GM10248 (cell line): ENCODE measurements at regions not wholly inside any gene's neighbourhood (a gene's known extent, or its start where the extent isn't known, plus 50 kb on each side); places are given as distances from the start of the nearest gene placed in this dataset.

Source experiments
- CTCF ChIA-PET: fragments of 300-600 bp; sonication (Branson Sonifier 250); formaldehyde crosslinking; extraction: SDS; loops from one replicate; lab custom pipeline; 2021; ENCODE audit warnings: antibody characterized with exemption; lab: Yijun Ruan, JAX
- POLR2A ChIA-PET: fragments of 350-650 bp; sonication (Branson Sonifier 250); formaldehyde crosslinking; extraction: SDS; loops from one replicate; lab custom pipeline; 2020; ENCODE audit warnings: antibody characterized with exemption; lab: Yijun Ruan, JAX
- DNase-seq: peaks from one replicate; pipeline ENCODE4 v3.0.0; 2012; ENCODE audit errors: extremely low spot score
- CTCF ChIP-seq: IDR thresholded peaks from 2 replicates; pipeline ENCODE4 v1.5.1; 2012; ENCODE audit warnings: mild to moderate bottlenecking, low read depth; ENCODE audit errors: extremely low read depth, missing control alignments, control extremely low read depth

GRCh38 chrY:14246948-14247347 lies 190.9 kb downstream of the VCY1B start:
- ChIA-PET POLR2A (no interaction called here), CTCF (no interaction called here)
- no peak for TF ChIP-seq CTCF
- DNase-seq: no peak

DNA sequence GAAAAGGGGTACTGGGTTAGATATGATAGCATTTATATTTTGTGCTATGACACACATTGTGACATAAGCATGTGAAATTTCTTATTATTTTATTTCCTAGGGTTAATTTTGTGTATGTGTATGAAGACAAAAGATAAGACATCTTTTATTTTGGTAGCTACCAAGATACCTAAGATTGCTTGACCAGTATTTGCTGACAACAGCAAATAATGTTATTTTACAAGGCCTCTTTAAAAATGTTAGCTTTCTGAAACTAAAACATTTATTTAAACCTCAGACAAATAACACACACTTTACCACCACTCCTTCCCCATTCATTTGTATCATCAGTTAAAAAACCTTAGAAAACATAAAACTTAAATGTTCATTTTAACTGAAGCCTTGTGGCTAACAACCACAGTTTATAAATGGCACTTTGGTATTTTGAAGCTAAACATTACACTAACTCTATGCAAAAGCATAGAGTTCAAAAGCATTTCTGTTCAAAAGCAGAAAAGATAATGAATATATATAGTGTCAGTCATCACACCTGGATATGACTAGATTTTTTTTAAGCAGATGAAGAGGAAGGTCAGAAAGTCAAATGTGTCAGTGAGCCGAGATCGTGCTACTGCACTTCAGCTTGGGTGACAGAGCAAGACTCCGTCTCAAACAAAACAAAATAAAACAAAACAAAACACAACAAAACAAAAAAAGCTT lies 193.0 kb downstream of the VCY1B start:
- POLR2A ChIA-PET: no interaction called here
- CTCF ChIA-PET: no interaction called here
- TF ChIP-seq CTCF: no peak
- no peak for DNase-seq

DNA sequence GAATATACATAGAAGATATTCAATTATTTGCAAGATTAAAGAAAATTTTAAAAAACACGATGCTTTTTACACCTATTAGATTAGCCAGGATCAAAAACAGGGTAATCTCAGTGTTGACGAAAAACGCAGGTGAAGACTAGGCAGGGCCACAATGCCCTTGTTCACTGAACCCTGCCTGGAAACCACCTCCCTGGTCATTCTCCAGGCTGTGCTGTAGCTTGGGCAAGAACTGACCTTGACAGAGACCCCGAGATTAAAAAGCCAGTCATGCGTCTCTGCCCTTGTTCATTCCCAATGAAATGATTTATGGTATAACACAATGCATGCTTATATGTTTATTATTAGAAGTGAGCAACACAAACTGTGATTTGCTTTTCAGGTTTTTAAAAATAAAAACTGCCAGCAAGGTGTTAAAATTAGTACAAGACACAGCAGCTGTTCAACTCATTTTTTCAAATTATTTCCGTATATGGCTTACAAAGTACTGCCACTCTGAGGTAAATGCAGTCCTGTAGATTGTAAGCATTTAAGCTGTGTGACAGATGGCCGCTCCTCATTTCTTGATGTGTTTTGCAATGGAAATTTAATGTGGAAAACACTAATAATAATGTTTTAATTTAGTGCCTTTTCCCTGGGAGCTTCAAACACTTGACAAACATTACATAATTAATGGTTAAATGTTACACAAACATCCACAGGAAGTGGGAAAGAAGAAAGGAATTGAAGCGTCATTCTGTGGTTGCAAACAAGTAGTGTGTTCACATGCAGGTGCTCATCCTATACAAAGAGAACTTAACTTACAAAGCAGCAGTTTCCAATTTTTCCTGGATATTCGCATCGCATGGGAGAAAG lies 200.2 kb downstream of the VCY1B start:
- no peak for TF ChIP-seq CTCF
- ChIA-PET CTCF (no interaction called here), POLR2A (no interaction called here)
- DNase-seq: no peak

- ChIA-PET POLR2A (no interaction called here), CTCF (no interaction called here)
- TF ChIP-seq CTCF: no peak
- DNase-seq: no peak
These were observed 200.8 kb downstream of the VCY1B start for GRCh38 chrY:14256817-14257168.

DNA sequence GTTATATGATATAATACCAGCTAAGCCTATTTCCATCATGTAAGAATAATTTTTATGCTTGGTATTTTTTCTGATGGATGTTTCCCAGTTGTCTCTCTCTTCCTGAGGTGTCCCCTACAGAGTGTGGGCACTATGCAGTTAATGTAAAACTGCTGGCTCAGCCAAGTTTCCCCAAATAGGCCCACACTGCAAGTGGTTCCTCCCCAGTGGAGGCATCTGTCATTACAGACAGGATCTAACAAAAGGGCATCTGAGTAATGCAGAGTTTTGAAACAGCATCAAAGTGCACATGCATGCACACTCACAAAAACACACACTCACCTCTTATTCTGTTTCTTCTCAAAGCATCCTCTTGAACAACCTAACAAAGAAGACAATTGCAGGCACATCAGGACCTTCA lies 221.0 kb downstream of the VCY1B start:
- no peak for DNase-seq
- no peak for TF ChIP-seq CTCF
- ChIA-PET POLR2A (no interaction called here), CTCF (interaction anchor here (1.3 kb wide), 1 partner anchor 21 kb away, joined by 3 read pairs; no protein-coding TSS in a partner anchor)

DNA sequence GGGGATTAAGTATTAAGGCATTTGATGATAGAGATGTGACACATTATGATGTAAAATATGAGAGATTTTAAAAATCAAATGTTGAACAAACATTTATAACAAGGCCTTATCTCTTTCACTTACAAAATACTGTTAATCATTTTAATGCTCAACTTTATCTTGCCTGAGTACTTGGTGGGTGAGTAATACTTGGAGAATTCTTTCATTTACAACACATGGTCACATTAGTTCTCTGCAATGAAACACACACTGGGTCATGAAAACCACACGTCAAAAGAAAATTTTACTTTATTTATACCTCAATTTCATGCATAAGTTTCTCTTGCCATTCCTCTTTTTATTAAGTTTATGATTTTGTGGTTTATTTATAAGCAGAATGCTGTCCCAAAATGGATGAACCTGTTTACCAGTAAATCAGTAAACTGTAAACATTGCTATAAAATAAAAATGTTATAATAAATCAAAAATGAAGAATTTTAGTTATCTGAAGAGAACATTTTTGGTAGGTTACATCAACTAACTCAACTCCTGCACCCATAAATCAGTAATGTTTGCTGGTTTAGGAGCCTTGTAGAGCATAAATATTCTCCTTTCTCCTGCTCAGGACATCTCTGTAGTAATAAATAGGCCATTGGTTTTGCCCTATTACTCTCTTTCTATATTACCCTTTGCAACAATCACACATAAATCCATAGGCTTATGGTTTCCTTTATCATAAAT lies 233.5 kb upstream of the NLGN4Y start:
- no peak for TF ChIP-seq CTCF
- no peak for DNase-seq
- ChIA-PET CTCF (no interaction called here), POLR2A (no interaction called here)
